SK-N-SH (cell line): ENCODE measurements at regions not wholly inside any gene's neighbourhood (a gene's known extent, or its start where the extent isn't known, plus 50 kb on each side); places are given as distances from the start of the nearest gene placed in this dataset.

ENCODE experiments used
- CTCF ChIA-PET: fragments of 300-600, 350-600 bp; formaldehyde crosslinking; extraction: SDS; loops from one replicate; lab custom pipeline; 2021; lab: Yijun Ruan, JAX
- POLR2A ChIA-PET: fragments of 350-600 bp; sonication (Branson Sonifier 250); formaldehyde crosslinking; extraction: SDS; loops from one replicate; lab custom pipeline; 2020; ENCODE audit warnings: antibody characterized with exemption, inconsistent platforms; lab: Yijun Ruan, JAX
- DNase-seq: peaks from one replicate; pipeline ENCODE4 v3.0.0; 2012
- H2AFZ ChIP-seq: fragments of 200-600 bp; sonication (generic); 2 replicates; pipeline ENCODE4 v1.8.1; 2016; ENCODE audit warnings: antibody characterized with exemption, mild to moderate bottlenecking, low read depth
- H3F3A ChIP-seq: fragments of 200-600 bp; sonication (generic); replicated peaks from 2 replicates; pipeline ENCODE3; 2016; ENCODE audit warnings: antibody characterized with exemption, mild to moderate bottlenecking; ENCODE audit not compliant: insufficient read depth
- H3K27ac ChIP-seq, 2 experiments: fragments of 200-500 bp in 1 of 2; fragments of 200-600 bp in 1 of 2; sonication (Bioruptor generic) in 1 of 2; sonication (generic), shearing (Covaris generic) in 1 of 2; 2 replicates each; pipeline versions ENCODE4 v1.5.1 to v1.6.1; 2014 to 2016; ENCODE audit warnings: low read depth in 2 of 2, inconsistent platforms in 1 of 2, low read length in 1 of 2, mild to moderate bottlenecking in 1 of 2, mixed read lengths in 1 of 2
- H3K27me3 ChIP-seq: fragments of 200-600 bp; sonication (generic), shearing (Covaris generic); 2 replicates; pipeline ENCODE4 v1.6.1; 2016; ENCODE audit warnings: mixed run types; ENCODE audit not compliant: insufficient read depth
- H3K36me3 ChIP-seq, 2 experiments: fragments of 200-500 bp in 1 of 2; fragments of 200-600 bp in 1 of 2; sonication (Bioruptor generic) in 1 of 2; sonication (generic) in 1 of 2; replicated peaks in 1 of 2; 2 replicates each; pipeline versions ENCODE3 to v1.5.1; 2014 to 2016; ENCODE audit warnings: low read length in 1 of 2, mild to moderate bottlenecking in 1 of 2; ENCODE audit not compliant: insufficient read depth in 2 of 2, control insufficient read depth in 1 of 2
- H3K4me1 ChIP-seq, 2 experiments: fragments of 200-500 bp in 1 of 2; fragments of 200-600 bp in 1 of 2; sonication (Bioruptor generic) in 1 of 2; sonication (generic), shearing (Covaris generic) in 1 of 2; 2 replicates each; pipeline versions ENCODE4 v1.5.1 to v1.6.1; 2014 to 2016; ENCODE audit warnings: low read depth in 1 of 2, low read length in 1 of 2, mixed run types in 1 of 2; ENCODE audit not compliant: insufficient read depth in 2 of 2, control insufficient read depth in 1 of 2
- H3K4me2 ChIP-seq: fragments of 200-600 bp; sonication (generic), shearing (Covaris generic); 2 replicates; pipeline ENCODE4 v1.6.1; 2017; ENCODE audit warnings: mixed run types
- H3K4me3 ChIP-seq, 2 experiments: fragments of 200-500 bp in 1 of 2; fragments of 200-600 bp in 1 of 2; sonication (Bioruptor generic) in 1 of 2; sonication (generic), shearing (Covaris generic) in 1 of 2; 2 replicates each; pipeline versions ENCODE4 v1.5.1 to v1.8.1; 2014 to 2016; ENCODE audit warnings: low read depth in 2 of 2, inconsistent platforms in 1 of 2, low read length in 1 of 2, mild to moderate bottlenecking in 1 of 2, mixed read lengths in 1 of 2, moderate library complexity in 1 of 2
- H3K79me2 ChIP-seq: fragments of 200-600 bp; sonication (generic); 2 replicates; pipeline ENCODE4 v1.8.1; 2017; ENCODE audit warnings: mild to moderate bottlenecking; ENCODE audit not compliant: insufficient read depth
- H3K9ac ChIP-seq: fragments of 200-600 bp; sonication (generic); 2 replicates; pipeline ENCODE4 v1.6.1; 2017; ENCODE audit warnings: mixed run types
- H3K9me2 ChIP-seq: fragments of 200-600 bp; sonication (generic); 2 replicates; pipeline ENCODE4 v1.6.1; 2017; ENCODE audit warnings: mixed run types
- H3K9me3 ChIP-seq: fragments of 200-600 bp; sonication (generic); 2 replicates; pipeline ENCODE4 v1.6.1; 2017; ENCODE audit warnings: mixed run types, mild to moderate bottlenecking, moderate library complexity
- H4K20me1 ChIP-seq: fragments of 200-600 bp; sonication (generic); 2 replicates; pipeline ENCODE4 v1.6.1; 2017; ENCODE audit warnings: mild to moderate bottlenecking, mixed run types; ENCODE audit not compliant: insufficient read depth
- CHD2 ChIP-seq: fragments of 150-350 bp; IDR thresholded peaks from 2 replicates; pipeline ENCODE4 v1.6.1; 2018; ENCODE audit warnings: low read length; ENCODE audit not compliant: partially characterized antibody
- EP300 ChIP-seq, 2 experiments: IDR thresholded peaks; 2 replicates each; pipeline versions ENCODE4 v1.4.0 to v1.6.1; 2012; ENCODE audit warnings: borderline replicate concordance in 1 of 2, low read depth in 1 of 2, low read length in 1 of 2
- FOXJ3 ChIP-seq: sonication (generic); formaldehyde crosslinking; IDR thresholded peaks from 2 replicates; pipeline ENCODE4 v1.5.1; 2020; ENCODE audit warnings: mild to moderate bottlenecking, missing genetic modification reagents
- GATA2 ChIP-seq: sonication (generic); formaldehyde crosslinking; IDR thresholded peaks from 2 replicates; pipeline ENCODE4 v1.5.0; 2020; ENCODE audit warnings: mild to moderate bottlenecking, missing genetic modification reagents
- MXI1 ChIP-seq: IDR thresholded peaks from 2 replicates; pipeline ENCODE4 v1.6.1; 2012; ENCODE audit warnings: mild to moderate bottlenecking, low read depth, low read length, improper control_type of control experiment
- NFIC ChIP-seq: IDR thresholded peaks from 2 replicates; pipeline ENCODE4 v1.4.0; 2012; ENCODE audit warnings: borderline replicate concordance
- NRF1 ChIP-seq: IDR thresholded peaks from 2 replicates; pipeline ENCODE4 v1.6.1; 2012; ENCODE audit warnings: low read depth, mild to moderate bottlenecking, low read length
- POLR2AphosphoS5 ChIP-seq: IDR thresholded peaks from 2 replicates; pipeline ENCODE4 v1.6.1; 2012; ENCODE audit warnings: low read depth, low read length
- RCOR1 ChIP-seq: fragments of 150-350 bp; IDR thresholded peaks from 2 replicates; pipeline ENCODE4 v1.6.1; 2017; ENCODE audit warnings: antibody characterized with exemption, low read length
- RFX5 ChIP-seq: IDR thresholded peaks from 2 replicates; pipeline ENCODE4 v1.6.1; 2012; ENCODE audit warnings: mild to moderate bottlenecking, improper control_type of control experiment, low read length
- RXRA ChIP-seq: IDR thresholded peaks from 2 replicates; pipeline ENCODE4 v1.4.0; 2012; ENCODE audit warnings: low read depth, mild to moderate bottlenecking, borderline replicate concordance
- SMC3 ChIP-seq: IDR thresholded peaks from 2 replicates; pipeline ENCODE4 v1.6.1; 2012; ENCODE audit warnings: low read depth, low read length, improper control_type of control experiment
- TAF1 ChIP-seq: IDR thresholded peaks from 2 replicates; pipeline ENCODE4 v1.6.1; 2012; ENCODE audit warnings: low read depth, mild to moderate bottlenecking, low read length, moderate library complexity, borderline replicate concordance
- TCF12 ChIP-seq: IDR thresholded peaks from 2 replicates; pipeline ENCODE4 v1.4.0; 2012
- TEAD4 ChIP-seq: IDR thresholded peaks from 2 replicates; pipeline ENCODE4 v1.4.0; 2012; ENCODE audit warnings: mild to moderate bottlenecking, borderline replicate concordance; ENCODE audit not compliant: insufficient read depth
- YY1 ChIP-seq: IDR thresholded peaks from 2 replicates; pipeline ENCODE4 v1.4.0; 2012; ENCODE audit warnings: low read depth, mild to moderate bottlenecking
- WGBS: methylation state at CpG from one replicate; pipeline ENCODE4 v1.1.6; 2017; ENCODE audit warnings: low lambda C conversion rate; 5-methylcytosine and 5-hydroxymethylcytosine counted together
- TF ChIP-seq, protein P1 (sequence below): IDR thresholded peaks from 2 replicates; pipeline ENCODE4 v1.4.0; 2012; ENCODE audit warnings: low read depth, borderline replicate concordance
- TF ChIP-seq, protein P2 (sequence below): IDR thresholded peaks from 2 replicates; pipeline ENCODE4 v1.6.1; 2012; ENCODE audit warnings: mild to moderate bottlenecking, low read depth, low read length, moderate library complexity
- TF ChIP-seq, protein P3 (sequence below): fragments of 200-600 bp; sonication (generic); IDR thresholded peaks from 2 replicates; pipeline ENCODE4 v1.6.1; 2017; ENCODE audit warnings: antibody characterized with exemption, mild to moderate bottlenecking, moderate library complexity
- TF ChIP-seq, protein P4 (sequence below): IDR thresholded peaks from 2 replicates; pipeline ENCODE4; 2012

DNA sequence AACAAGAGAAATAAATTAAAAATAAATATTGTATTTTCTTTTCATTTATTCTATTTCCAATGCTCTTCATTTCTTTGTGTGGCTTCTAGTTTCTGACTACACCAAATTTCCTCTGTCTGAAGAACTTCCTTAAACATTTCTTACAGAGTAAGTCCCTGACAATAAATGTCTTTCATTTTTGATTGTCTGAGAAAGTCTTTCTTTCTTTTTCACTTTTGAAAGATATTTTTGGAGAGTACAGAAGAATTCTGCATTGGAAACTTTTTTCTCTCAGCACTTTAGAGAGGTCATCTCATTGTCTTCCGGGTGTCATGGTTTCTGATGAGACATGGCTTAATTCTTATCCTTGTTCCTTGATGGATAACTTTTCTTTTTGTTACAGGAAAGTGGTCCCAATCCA, 119.6 kb downstream of the MOBP start:
- no peaks in the 10 kb centered on the region for H3K79me2 ChIP-seq
- no peaks in the 10 kb centered on the region for H3K27me3 ChIP-seq
- H3K9ac ChIP-seq = no peak overlapping the region
- POLR2A ChIA-PET = no interaction called here
- TF ChIP-seq NRF1 = no peak
- TF ChIP-seq, protein P1, sequence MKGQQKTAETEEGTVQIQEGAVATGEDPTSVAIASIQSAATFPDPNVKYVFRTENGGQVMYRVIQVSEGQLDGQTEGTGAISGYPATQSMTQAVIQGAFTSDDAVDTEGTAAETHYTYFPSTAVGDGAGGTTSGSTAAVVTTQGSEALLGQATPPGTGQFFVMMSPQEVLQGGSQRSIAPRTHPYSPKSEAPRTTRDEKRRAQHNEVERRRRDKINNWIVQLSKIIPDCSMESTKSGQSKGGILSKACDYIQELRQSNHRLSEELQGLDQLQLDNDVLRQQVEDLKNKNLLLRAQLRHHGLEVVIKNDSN = no peak
- TF ChIP-seq POLR2AphosphoS5 = no peak
- no peak for TF ChIP-seq YY1
- TF ChIP-seq, protein P2, sequence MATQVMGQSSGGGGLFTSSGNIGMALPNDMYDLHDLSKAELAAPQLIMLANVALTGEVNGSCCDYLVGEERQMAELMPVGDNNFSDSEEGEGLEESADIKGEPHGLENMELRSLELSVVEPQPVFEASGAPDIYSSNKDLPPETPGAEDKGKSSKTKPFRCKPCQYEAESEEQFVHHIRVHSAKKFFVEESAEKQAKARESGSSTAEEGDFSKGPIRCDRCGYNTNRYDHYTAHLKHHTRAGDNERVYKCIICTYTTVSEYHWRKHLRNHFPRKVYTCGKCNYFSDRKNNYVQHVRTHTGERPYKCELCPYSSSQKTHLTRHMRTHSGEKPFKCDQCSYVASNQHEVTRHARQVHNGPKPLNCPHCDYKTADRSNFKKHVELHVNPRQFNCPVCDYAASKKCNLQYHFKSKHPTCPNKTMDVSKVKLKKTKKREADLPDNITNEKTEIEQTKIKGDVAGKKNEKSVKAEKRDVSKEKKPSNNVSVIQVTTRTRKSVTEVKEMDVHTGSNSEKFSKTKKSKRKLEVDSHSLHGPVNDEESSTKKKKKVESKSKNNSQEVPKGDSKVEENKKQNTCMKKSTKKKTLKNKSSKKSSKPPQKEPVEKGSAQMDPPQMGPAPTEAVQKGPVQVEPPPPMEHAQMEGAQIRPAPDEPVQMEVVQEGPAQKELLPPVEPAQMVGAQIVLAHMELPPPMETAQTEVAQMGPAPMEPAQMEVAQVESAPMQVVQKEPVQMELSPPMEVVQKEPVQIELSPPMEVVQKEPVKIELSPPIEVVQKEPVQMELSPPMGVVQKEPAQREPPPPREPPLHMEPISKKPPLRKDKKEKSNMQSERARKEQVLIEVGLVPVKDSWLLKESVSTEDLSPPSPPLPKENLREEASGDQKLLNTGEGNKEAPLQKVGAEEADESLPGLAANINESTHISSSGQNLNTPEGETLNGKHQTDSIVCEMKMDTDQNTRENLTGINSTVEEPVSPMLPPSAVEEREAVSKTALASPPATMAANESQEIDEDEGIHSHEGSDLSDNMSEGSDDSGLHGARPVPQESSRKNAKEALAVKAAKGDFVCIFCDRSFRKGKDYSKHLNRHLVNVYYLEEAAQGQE = no peak
- TF ChIP-seq MXI1 = no peak
- no peak for TF ChIP-seq NFIC
- no peak for TF ChIP-seq TEAD4
- TF ChIP-seq EP300 (IDR thresholded peaks at IDR 0.05; ENCODE audit: borderline replicate concordance in 1 of 2, low read depth in 1 of 2, low read length in 1 of 2) = no peak
- no peak for TF ChIP-seq RCOR1
- TF ChIP-seq RXRA = no peak
- no peak for TF ChIP-seq TAF1
- no peak for TF ChIP-seq SMC3
- TF ChIP-seq, protein P3, sequence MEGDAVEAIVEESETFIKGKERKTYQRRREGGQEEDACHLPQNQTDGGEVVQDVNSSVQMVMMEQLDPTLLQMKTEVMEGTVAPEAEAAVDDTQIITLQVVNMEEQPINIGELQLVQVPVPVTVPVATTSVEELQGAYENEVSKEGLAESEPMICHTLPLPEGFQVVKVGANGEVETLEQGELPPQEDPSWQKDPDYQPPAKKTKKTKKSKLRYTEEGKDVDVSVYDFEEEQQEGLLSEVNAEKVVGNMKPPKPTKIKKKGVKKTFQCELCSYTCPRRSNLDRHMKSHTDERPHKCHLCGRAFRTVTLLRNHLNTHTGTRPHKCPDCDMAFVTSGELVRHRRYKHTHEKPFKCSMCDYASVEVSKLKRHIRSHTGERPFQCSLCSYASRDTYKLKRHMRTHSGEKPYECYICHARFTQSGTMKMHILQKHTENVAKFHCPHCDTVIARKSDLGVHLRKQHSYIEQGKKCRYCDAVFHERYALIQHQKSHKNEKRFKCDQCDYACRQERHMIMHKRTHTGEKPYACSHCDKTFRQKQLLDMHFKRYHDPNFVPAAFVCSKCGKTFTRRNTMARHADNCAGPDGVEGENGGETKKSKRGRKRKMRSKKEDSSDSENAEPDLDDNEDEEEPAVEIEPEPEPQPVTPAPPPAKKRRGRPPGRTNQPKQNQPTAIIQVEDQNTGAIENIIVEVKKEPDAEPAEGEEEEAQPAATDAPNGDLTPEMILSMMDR = no peak
- no peak for TF ChIP-seq FOXJ3 (CRISPR knock-in tag)
- TF ChIP-seq, protein P4, sequence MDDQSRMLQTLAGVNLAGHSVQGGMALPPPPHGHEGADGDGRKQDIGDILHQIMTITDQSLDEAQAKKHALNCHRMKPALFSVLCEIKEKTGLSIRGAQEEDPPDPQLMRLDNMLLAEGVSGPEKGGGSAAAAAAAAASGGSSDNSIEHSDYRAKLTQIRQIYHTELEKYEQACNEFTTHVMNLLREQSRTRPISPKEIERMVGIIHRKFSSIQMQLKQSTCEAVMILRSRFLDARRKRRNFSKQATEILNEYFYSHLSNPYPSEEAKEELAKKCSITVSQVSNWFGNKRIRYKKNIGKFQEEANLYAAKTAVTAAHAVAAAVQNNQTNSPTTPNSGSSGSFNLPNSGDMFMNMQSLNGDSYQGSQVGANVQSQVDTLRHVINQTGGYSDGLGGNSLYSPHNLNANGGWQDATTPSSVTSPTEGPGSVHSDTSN = no peak
- no peak for TF ChIP-seq CHD2
- no peak for TF ChIP-seq GATA2 (CRISPR knock-in tag)
- no peak for TF ChIP-seq TCF12
- no peak for TF ChIP-seq RFX5
- H3K9me3 ChIP-seq = no peaks in the 10 kb centered on the region
- 30% methylated on average over 1 of the region's 1 CpG for WGBS
- no peak overlapping the region for H2AFZ ChIP-seq
- no peaks in the 10 kb centered on the region for H3F3A ChIP-seq
- CTCF ChIA-PET = no interaction called here
- no peak overlapping the region for H3K4me3 ChIP-seq
- no peak for DNase-seq
- no peak overlapping the region for H3K27ac ChIP-seq
- H3K9me2 ChIP-seq = no peaks in the 10 kb centered on the region
- H3K36me3 ChIP-seq = no peaks in the 10 kb centered on the region
- H4K20me1 ChIP-seq = no peaks in the 10 kb centered on the region
- no peak overlapping the region for H3K4me2 ChIP-seq
- H3K4me1 ChIP-seq = no peaks in the 10 kb centered on the region
